ENCODE measurements at regions not wholly inside any gene's neighbourhood (a gene's known extent, or its start where the extent isn't known, plus 50 kb on each side); places are given as distances from the start of the nearest gene placed in this dataset.

DNA sequence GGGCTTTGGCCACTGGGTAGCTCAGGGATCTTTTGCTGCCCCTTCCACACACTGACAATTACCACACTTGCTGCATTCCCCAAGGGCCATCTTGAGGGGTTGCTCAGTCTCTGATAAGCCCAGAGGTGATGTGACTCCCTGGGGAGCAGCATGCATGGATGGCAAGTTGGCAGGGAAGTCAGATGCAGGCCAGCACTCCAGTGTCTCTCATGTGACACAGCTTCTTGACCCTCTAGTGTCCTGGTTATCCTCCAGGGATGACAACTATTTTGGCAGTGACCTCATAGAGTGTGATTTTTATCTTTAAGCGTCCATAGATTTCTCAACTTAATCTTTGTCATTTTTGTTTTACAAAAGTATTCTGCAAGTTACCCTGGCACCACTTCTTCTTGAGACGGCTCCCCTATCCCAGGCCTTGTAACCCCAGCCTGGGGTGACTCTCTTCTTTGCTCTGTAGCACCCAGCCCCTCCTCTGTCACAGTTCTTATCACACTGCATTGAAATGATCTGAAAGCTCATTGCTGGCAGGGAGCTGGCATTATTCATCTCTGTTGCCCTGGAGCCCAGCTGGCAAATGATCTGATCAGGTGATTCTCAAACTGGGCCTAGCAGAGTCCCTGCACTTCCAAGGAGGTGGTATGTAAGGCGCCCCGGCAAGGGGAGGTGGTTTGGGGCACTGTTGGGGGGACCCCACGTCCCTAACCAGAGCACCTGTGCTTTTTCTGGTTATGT, 72.6 kb downstream of the TENT5C start:
- no peak for DNase-seq

DNA sequence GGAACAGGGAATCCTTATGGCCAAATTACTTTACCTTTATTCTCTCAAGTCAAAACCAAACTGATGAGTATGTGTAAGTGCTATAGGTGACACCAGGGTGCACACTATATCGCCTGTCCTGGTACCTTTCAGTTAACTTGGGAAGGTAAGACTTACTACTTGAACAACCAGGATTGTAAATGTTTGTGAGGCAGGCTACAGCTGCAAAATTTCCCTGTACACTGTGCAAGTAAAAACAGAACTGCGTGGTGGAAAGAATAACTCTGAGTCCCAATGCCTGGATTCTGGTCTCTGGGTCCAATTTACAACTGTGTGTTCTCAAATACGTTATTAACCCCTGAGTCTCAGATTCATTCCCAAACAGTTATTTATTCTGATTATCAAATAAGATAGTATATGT, 73.5 kb downstream of the TENT5C start:
- DNase-seq: no peak

- no peak for DNase-seq
Observed at GRCh38 chr1:117679868-117680267, 74.0 kb downstream of the TENT5C start.

DNA sequence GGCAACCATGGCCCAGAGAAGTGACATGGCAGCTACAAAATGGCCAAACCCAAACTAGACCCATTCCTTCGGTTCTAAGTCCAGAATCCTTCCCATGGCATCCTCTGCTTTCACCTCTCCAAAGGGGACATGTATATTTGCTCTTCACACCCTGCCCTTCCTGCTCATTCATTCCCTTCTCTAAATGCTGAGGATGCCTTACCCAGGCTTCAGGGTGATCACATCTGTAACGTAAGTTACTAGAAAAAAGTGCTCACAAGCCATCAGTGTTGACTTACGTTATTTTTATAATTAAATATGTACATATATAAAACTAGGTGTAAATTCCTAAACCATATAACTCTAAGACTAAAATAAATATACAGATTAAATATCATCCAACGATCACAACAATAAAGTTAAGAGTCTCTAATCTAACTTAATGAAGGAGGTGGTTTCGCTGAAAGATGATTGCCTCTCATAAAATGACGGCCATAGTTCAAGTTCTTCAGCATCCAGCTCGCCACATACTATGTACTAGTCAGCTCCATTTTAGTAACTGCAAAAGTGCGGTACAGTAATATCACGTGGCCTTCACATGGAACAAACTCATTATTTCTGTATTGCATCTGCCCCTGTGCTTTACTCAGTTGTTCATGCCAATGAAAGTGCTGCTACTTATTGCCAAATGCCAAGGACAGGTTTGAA, 74.6 kb downstream of the TENT5C start:
- DNase-seq: no peak

- no peak for DNase-seq
Observed at GRCh38 chr1:117681093-117681900, 75.4 kb downstream of the TENT5C start.

DNA sequence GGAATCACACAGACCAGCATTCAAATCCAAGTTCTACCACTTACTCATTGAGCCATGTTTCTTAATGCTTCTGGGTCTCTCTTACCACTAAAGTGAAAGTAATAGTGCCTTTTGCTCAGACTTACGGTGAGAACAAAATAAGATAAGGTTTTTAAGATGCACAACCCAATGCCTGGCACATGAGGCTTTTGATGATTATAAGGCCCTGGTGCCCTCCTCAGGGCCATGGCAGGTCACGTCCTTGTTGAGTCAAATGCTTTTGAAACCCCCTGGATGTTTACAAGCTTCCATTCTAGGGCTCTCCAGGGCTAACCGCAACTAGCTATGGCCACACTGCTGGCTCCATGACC, 76.0 kb downstream of the TENT5C start:
- DNase-seq: no peak

DNA sequence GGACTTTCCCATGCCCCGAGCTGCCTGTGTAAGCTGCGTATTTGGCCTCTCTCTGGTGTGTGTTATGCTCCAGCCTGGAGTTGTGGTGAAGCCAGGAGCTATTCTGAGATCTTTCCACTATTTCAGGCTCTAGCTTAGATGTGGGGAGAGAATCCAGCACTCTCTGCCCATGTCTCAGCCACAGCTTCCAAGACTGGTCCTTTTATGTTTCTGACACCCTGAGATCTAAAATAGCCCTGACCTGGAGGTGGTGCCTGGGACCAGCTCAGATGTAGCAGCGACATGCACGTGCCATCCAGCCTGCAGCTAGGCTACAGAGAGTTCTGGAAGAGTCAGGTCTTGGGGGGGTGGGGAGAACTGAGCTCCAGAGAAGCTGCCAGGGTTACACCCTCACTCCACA, 76.5 kb downstream of the TENT5C start:
- DNase-seq: no peak

GRCh38 chr1:117683571-117684285, 77.9 kb downstream of the TENT5C start:
- DNase-seq: peak; percentile 24

DNA sequence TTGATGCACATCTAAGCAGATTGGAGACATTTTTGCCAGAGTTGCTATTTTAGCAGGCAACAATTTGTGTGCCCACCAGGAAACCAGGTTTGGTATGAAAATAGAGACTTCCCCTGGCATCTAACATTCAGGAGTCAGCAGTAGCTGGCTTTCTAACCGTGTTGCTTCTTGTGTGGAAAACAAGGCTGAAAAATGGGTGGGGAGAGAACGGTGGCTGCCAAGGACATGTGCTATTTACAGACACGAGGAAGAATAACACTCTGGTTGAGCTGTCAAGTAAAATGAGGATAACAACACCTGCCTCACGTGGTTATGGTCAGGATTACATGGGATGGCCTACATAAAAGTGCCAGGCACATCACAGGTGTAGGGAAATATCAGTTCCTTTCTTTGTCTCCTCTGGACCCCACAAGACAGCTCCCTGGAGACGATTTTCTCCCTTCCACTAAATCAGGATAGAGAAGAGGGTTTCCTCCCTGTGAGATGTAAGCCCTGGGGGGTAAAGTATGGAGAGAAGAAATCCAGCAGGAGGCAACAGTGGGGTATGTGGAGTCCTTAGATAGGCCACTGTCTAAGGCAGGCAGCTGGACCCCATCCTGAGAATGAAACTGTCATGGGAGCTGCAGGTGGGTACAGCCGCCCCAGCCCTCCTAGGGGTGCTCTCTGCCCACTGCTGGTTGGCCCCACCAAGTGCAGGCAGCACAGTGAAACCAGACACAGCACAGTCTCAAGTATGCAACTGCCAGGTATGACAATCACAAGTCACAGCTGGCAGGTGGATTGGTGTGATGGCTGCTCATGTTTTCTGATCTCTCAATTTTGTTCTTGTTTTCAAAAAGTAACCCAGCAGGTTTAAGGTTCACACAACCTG, 80.3 kb downstream of the TENT5C start:
- DNase-seq: no peak

DNA sequence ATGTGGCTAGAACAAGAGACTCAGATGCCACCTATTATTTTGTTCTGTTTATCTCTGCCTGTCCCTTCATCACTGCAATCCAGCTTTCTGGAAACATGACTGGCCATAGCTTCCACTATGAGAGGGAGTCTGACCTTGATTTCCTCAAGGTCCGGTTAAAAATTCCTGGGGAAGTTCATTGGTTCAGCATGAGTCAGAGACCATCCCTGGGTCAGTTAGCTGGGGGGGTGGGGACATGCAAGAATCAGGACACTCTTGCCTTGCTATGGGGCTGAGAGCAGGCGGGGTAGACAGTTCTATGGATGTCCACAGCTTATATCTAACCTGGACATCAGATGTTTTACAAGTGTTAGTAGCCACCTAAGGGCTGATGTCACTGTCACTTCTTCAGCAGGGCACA, 81.1 kb downstream of the TENT5C start:
- DNase-seq: peak; percentile 78

DNA sequence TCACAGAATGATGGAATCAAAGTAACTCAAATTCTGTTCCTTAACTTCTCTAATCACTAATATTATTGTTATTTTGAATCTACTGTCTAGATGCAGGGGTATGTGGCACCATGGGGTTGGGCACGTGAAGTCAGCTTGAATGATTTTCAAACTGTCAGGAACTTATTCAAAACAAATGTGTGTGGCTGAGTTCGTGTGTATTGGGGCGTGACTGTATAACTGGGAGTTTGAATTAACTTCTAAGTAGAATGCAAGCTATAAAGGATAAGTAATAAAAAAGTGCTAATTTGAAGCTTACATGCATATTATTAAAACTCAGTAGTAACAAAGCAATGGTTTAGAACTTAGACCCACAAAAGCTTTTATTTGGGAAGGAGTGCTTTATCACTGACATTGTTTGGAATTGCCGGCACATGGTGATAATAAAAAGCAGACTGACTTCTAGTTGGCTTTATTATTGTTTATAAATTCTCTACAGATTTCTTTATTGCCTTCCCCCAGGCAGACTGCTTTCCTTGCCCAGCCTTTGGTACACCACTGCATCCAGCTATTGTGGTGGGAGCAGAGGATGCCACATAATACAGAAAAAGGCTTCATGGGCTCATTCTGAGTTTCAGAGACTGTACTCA, 84.3 kb downstream of the TENT5C start:
- no peak for DNase-seq

DNA sequence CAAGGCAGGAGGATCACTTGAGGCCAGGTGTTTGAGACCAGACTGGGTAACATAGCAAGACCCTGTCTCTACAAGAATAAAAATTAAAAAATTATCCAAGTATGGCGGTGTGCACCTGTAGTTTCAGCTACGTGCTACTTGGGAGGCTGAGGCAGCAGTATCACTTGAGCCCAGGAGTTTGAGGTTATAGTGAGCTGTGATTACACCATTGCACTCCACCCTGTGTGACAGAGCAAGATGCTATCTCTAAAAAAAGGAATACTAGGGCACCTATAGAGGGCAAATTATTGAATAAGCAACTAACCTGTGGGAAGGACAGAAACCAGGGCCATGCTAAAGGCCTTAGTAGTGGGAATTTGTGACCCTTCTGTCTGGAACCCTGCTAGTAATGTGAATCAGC, 86.1 kb downstream of the TENT5C start:
- DNase-seq: no peak

- DNase-seq: no peak
Observed at GRCh38 chr1:117694543-117694942, 88.7 kb downstream of the TENT5C start.

DNA sequence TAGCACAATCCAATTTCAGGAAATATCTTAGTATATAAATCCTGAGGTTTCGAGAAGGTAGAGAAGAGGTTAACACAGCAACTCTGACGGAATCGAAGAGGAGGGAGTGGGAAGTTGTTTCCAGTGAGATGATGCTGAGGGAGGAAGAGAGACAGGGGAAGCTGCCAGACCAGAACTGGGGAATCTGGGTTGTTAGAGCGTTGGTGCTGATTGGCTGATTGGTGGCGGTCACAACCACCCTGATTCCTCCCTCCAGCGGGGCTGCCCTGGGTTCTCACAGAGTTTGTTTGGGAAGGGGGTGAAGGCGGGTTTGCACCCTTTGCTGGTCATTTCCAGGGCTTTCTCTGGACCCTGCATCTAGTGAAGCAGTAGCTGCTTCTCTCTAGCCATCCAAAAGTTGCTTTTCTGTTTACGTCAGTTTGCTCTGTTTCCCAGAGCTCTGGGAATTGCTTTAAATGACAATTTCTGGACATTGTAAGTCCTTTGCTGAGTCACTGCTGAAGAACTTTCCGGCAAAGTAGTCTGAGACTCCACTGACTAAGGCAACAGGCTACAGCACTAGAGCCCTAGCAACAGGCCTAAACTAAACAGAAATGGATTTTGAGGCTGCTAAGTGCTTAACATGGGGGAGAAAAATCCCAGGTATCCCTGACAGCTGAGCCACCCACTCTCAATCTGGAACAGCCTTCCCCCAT, 90.1 kb downstream of the TENT5C start:
- peak; percentile 88 for DNase-seq

GRCh38 chr1:117696561-117696960, 90.7 kb downstream of the TENT5C start:
- DNase-seq: no peak

GRCh38 chr1:117697220-117697781, 91.5 kb downstream of the TENT5C start:
- DNase-seq: no peak

DNA sequence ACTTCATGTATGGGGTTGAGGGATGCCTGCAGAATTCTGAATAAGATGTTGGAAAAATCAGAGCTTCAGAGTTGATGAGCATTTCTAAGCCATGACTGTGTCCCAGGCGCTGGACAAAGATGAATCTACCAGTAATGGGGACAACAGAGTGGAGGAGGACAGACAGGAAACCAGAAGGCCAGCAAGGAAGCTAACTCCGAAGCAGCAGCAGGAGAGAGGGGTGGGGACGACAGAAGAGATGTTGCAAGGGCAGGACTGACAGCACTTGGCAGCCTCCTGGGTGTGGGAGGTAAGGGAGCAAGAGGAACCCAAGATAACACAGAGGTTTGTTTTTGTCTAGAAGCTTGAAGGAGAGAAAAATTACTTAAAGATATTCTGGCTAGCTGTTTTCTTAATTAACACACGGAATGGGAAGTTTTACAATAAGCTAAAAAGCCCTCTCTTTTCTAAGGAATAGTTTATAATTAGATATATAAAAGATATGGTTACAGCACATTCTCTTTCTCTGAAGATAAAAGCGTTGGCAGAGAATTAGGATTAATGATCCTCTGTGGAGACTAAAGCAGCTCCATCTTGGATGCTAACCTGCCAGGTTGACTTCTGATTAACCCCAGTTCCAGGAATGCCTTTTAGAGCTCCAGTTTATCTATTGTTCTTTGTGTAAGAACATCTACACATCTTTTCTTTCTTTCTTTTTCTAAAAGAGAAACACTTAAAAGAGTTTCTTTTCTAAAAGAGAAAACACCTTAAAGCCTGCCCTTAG, 92.7 kb downstream of the TENT5C start:
- no peak for DNase-seq

DNA sequence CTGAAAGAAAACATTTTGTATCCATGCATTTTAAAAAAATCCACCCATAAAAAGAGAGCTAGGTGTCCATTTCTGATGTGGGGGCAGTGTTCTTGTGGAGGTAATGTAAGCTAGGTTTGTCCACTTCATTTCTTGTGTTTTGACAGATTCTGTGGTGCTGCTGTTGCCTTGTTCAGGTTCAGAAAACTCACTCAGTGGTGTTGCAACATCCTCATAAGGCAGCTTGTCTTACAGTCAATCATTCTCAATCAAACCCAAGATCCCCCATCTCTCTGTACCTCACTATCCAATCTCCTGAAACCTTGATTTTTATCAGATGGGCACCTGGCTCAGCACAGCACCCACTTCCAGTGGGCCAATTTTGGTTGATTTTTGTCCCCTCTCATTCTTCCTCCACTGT, 94.1 kb downstream of the TENT5C start:
- no peak for DNase-seq

DNA sequence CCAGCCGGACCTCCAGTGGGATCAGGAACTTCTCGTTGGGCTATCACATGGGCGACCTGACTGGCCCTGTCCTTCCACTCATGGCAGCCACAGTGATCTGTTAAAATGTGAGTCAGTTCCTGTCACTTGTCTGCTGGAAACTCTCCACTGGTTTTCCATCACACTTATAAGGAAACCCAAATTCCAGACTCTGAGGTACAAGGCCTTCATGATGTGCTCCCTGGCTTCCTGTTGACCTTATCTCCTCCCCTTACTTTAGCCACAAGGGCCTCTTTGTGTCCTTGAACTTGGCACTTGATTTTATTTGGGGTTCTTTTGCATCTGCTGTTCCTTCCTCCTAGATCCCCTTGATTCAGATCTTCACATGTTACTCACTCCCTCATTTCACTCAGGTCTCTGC, 96.8 kb downstream of the TENT5C start:
- no peak for DNase-seq

GRCh38 chr1:117707371-117707770, 101.5 kb downstream of the TENT5C start:
- no peak for DNase-seq

Data from HCEC 1CT (cell line).